GM18858 (cell line): ENCODE measurements at regions not wholly inside any gene's neighbourhood (a gene's known extent, or its start where the extent isn't known, plus 50 kb on each side); places are given as distances from the start of the nearest gene placed in this dataset.
"Not testable (repeated sequence)": the region's sequence is repeated elsewhere in the genome, so short reads cannot be mapped to it uniquely, and the experiment has no call there.

Experiments
- ATAC-seq: cut with Tn5 transposase; IDR thresholded peaks from one replicate; pipeline ENCODE4 v1.9.1; 2021; ENCODE audit not compliant: unreplicated experiment

GRCh38 chr6:165173484-165173883, 135.9 kb downstream of the C6orf118 start:
- ATAC-seq = no peak

DNA sequence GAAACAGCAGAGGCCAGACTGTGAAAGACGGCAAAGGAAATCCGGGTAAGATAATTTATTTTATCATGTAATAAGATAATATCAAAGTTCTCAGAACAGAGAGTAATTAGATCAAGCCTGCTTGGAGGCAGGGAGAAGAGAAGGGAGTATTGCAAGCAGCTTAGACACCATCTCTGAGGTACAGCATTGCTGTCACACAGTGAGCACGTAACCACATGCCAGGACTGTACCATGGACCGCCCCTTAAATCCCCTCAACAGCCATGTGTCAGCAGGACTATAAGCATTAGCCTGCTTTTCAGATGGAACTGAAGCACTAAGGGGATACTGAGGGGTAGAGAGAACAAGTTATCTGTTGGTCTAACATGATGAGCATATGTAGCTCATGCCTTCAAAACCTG, 141.5 kb downstream of the C6orf118 start:
- no peak for ATAC-seq

DNA sequence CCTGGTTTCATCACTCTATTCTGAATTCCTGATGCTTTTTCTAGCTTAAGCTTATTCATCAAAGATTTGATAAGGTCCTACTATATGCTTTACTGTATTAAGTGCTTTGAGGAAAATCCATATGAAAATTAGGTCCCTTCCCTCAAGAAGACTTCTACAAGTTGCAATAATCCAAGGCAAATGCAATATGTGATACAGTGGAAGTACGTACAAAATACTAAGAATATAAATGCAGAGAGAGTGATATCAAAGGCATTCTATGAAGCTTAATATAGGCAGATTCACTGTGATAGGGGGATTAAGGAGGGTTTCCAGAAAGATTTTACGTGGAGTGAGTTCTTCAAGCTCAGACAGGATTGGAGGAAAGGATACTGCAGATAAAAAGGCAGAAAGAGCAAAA, 142.1 kb downstream of the C6orf118 start:
- ATAC-seq = no peak

- no peak for ATAC-seq
Observed at GRCh38 chr6:165163519-165163918, 145.9 kb downstream of the C6orf118 start.

DNA sequence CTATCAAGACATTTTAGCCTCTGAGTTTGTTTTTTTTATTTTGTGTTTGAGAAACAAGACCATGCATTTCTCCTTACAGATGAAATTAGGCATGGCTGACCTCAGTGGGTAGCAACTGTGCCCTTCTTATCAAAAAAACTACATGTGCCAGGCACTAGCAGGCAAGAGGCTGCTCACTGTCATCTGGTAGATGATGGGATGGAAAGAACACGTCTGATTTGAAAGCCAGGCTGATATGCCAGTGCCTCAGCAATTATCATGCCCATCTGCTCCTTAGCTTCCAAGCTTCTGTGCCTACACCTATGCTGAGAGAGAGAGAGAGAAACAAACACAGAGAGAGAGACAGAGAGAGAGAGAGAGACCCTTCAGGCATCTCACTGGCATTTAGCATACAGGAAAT, 149.9 kb downstream of the C6orf118 start:
- ATAC-seq = no peak

DNA sequence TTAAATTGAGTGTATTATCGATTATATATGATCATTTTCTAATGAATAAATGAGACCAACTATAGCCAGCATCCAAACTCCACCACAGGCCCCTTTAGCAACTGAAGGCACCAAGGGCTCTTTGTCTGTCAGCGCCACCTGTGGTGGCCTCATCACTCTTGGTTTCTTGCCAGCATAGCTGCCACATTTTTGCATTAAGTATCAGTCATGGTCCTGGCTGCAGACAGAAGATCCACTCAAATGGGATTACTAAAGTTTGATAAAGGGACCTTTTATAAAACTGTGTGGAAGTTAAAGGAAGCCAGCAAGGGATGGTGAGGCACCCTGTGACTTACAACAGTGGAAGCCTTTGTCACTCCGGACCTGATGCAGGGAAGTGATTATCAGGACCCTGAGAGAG, 162.9 kb downstream of the C6orf118 start:
- ATAC-seq = no peak

DNA sequence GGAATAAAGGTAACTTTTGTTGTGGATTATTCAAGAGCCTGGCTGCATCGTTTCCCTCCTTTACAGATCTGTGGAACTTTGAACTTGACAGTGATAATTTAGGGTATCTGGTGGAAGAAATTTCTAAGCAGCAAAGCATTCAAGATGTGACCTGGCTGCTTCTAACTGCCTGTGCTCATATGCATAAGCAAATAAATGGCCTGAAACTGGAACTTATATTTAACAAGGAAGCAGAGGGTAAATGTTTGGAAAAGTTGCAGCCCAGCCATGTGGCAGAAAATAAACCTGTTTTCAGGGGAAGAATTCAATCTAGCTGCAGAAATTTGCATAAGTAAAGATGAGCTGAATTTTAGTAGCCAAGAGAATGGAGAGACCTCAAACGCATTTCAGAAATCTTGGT, 173.5 kb downstream of the C6orf118 start:
- ATAC-seq = no peak

DNA sequence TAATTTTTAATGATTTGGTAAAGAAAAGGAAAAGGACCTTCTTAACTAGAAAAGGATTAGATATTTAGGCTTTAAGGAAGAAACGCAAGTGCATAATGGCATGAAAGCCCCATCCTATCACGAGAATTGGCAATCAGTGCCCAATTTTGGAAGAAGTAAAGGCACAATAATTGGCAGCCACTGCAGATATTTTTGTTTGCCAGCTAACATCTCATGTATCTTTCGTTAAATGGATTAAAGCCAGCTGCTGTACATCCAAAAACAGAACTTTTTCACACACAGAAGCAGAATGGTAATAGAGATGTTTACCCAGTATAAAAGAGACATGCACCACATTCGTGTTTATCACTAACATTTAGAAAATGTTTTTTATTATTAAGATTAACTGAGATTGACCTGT, 180.3 kb downstream of the C6orf118 start:
- ATAC-seq = no peak

DNA sequence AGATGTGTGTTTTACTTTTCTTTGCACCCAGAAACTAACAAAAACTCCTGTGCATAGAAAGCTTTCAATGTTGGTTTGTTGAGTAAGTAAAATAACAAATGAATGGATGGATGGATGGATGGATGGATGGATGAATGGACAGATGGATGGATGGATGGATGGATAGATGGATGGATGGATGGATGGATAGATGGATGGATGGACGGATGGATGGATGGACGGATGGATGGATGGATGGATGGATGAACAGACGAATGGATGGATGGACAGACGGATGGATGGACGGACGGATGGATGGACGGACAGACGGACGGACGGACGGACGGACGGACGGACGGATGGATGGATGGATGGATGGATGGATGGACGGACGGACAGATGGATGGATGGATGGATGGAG, 181.7 kb downstream of the C6orf118 start:
- ATAC-seq = not testable (repeated sequence)

- not testable (repeated sequence) for ATAC-seq
Observed at GRCh38 chr6:165124681-165125080, 184.7 kb downstream of the C6orf118 start.

- ATAC-seq = no peak
Observed at GRCh38 chr6:165119231-165120020, 190.0 kb downstream of the C6orf118 start.

GRCh38 chr6:165118736-165119135, 190.7 kb downstream of the C6orf118 start:
- ATAC-seq = no peak

DNA sequence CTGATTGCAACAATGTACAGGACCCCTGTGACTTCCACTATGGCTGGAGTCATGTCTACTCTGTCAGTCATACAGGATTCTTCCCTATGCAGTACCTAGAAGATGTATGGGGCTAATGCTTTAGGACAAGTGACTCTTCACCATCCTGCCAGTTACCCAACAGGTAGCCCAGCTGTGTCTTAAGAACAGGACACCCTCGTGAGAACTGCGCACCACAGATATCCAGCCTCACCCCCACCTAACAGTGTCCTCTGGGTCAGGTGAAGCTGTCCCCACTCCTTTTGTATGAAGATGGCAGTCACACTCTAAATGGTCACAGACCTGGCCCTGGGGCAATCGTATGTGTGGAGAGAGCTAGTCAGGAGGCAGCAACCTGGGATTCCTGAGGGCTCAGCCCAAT, 191.6 kb downstream of the C6orf118 start:
- no peak for ATAC-seq

DNA sequence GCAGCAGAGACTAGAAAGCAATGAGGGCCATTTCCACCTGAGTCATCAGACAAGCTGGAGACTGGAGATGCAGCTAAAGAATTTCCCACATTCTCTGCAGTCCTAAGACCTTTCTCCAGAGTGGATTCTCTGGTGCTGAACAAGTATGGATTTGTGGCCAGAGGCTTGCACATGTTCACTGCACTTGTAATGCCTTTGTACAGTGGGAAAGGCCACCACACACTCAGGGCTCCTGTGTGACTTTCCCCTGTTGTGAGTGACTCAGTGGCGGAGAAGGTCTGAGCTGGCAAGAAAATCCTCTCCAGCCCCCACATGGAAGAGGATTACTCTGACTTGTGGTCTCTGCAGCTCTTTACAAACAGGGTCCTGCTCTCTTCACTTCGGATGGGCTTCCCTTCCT, 192.3 kb downstream of the C6orf118 start:
- no peak for ATAC-seq

DNA sequence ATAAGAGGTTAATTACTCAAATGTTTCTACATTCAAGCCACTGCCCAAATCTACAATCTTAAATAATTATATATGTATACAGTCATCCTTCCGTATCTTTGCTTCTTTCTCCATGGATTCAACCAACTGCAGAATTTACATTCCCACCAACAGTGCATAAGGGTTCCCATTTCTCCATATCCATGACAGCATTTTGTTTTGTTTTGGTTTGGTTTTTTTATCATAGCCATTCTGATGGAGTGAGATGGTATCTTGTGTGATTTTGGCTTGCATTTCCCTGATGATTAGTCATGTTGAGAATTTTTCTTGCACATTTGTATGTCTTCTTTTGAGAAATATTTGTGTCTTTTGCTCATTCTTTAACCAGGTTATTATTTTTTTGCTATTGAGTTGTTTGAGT, 198.5 kb downstream of the C6orf118 start:
- ATAC-seq = no peak

GRCh38 chr6:165109011-165109410, 200.4 kb downstream of the C6orf118 start:
- no peak for ATAC-seq

GRCh38 chr6:165106261-165106660, 203.1 kb downstream of the C6orf118 start:
- ATAC-seq = no peak

- ATAC-seq = no peak
Observed at GRCh38 chr6:165098165-165098564, 211.2 kb downstream of the C6orf118 start.

GRCh38 chr6:165096868-165097267, 212.5 kb downstream of the C6orf118 start:
- no peak for ATAC-seq

- ATAC-seq = no peak
Observed at GRCh38 chr6:165096209-165096608, 213.2 kb downstream of the C6orf118 start.

GRCh38 chr6:165092881-165093595, 216.4 kb downstream of the C6orf118 start:
- ATAC-seq = no peak

GRCh38 chr6:165091121-165091785, 218.2 kb downstream of the C6orf118 start:
- no peak for ATAC-seq
